Omental fat pad (tissue), 3 donors: ENCODE measurements at regions not wholly inside any gene's neighbourhood (a gene's known extent, or its start where the extent isn't known, plus 50 kb on each side); places are given as distances from the start of the nearest gene placed in this dataset.

Experiments used
- ATAC-seq: fragments of 150-250 bp; one replicate; pipeline ENCODE4 v1.9.1; 2016; ENCODE audit warnings: mild to moderate bottlenecking, moderate library complexity; ENCODE audit not compliant: low FRiP score
- DNase-seq: peaks from one replicate; pipeline ENCODE4 v3.0.0-alpha.2; 2019; ENCODE audit warnings: low spot score
- CTCF ChIP-seq, 3 donors: fragments of 450-650 bp; IDR thresholded peaks; one replicate each; pipeline ENCODE4 v1.5.1; 2016 to 2017; ENCODE audit warnings: antibody characterized with exemption in 3 of 3, mild to moderate bottlenecking in 3 of 3, moderate library complexity in 2 of 3

- DNase-seq (no peak), ATAC-seq (no peak)
- TF ChIP-seq CTCF (IDR thresholded peaks at IDR 0.05) = no peak
These were observed 156.6 kb upstream of the MTNR1B start for GRCh38 chr11:92812841-92813240.

GRCh38 chr11:92819830-92820229 is 149.6 kb upstream of the MTNR1B start:
- ATAC-seq = no peak
- no peak for TF ChIP-seq CTCF (IDR thresholded peaks at IDR 0.05)
- DNase-seq = no peak

GRCh38 chr11:92820860-92821259 is 148.6 kb upstream of the MTNR1B start:
- DNase-seq (no peak), ATAC-seq (no peak)
- TF ChIP-seq CTCF (IDR thresholded peaks at IDR 0.05) = no peak

GRCh38 chr11:92822410-92822809 is 147.0 kb upstream of the MTNR1B start:
- no peak for TF ChIP-seq CTCF (IDR thresholded peaks at IDR 0.05)
- ATAC-seq = no peak

GRCh38 chr11:92826136-92826535 is 143.3 kb upstream of the MTNR1B start:
- no peak for TF ChIP-seq CTCF (IDR thresholded peaks at IDR 0.05)
- DNase-seq = no peak
- ATAC-seq = no peak

More at GRCh38 chr11:92822410-92822809, 147.0 kb upstream of the MTNR1B start:
- DNase-seq = no peak

- ATAC-seq (no peak), DNase-seq (no peak)
- TF ChIP-seq CTCF (IDR thresholded peaks at IDR 0.05) = no peak
These were observed 142.8 kb upstream of the MTNR1B start for GRCh38 chr11:92826603-92827002.

- ATAC-seq (no peak), DNase-seq (no peak)
- TF ChIP-seq CTCF (IDR thresholded peaks at IDR 0.05) = no peak
These were observed 142.3 kb upstream of the MTNR1B start for GRCh38 chr11:92827132-92827531.
